H1 (cell line): ENCODE measurements at regions not wholly inside any gene's neighbourhood (a gene's known extent, or its start where the extent isn't known, plus 50 kb on each side); places are given as distances from the start of the nearest gene placed in this dataset.
A peak's percentile ranks its signal among the peaks of the same experiment; 100 is the strongest.

Experiments used
- CTCF ChIA-PET: fragments of 300-600 bp; sonication (Branson Sonifier 250); formaldehyde crosslinking; loops from one replicate; lab custom pipeline; 2021; ENCODE audit not compliant: partially characterized antibody; lab: Charles Lee
- POLR2A ChIA-PET: fragments of 300-600 bp; sonication (Branson Sonifier 250); formaldehyde crosslinking; loops from one replicate; lab custom pipeline; 2021; ENCODE audit warnings: inconsistent platforms; ENCODE audit not compliant: partially characterized antibody; lab: Charles Lee
- DNase-seq, 2 experiments: peaks; one replicate each; pipeline versions ENCODE4 v3.0.0 to v3.0.0-alpha.2; 2010 to 2022; ENCODE audit warnings: low spot score in 2 of 2, low read depth in 1 of 2, mixed read lengths in 1 of 2
- FAIRE-seq: peaks from 2 replicates; lab custom pipeline; 2011; peaks lifted over from hg19 to GRCh38; lab: Jason Lieb, UNC
- H2AFZ ChIP-seq: 2 replicates; pipeline ENCODE4 v1.8.1; 2012; ENCODE audit warnings: low read length, inconsistent platforms
- H2AK5ac ChIP-seq: 2 replicates; pipeline ENCODE4 v1.6.1; 2013; ENCODE audit warnings: low read depth, low read length
- H2BK120ac ChIP-seq: replicated peaks from 2 replicates; pipeline ENCODE3; 2013; ENCODE audit warnings: low read depth, low read length, inconsistent platforms
- H2BK12ac ChIP-seq: 2 replicates; pipeline ENCODE4 v1.6.1; 2013; ENCODE audit warnings: low read depth, low read length
- H2BK15ac ChIP-seq: 2 replicates; pipeline ENCODE4 v1.6.1; 2013; ENCODE audit warnings: low read length
- H2BK20ac ChIP-seq: 2 replicates; pipeline ENCODE4 v1.6.1; 2013; ENCODE audit warnings: low read length
- H2BK5ac ChIP-seq: 2 replicates; pipeline ENCODE4 v1.6.1; 2013; ENCODE audit warnings: low read depth, low read length
- H3K14ac ChIP-seq: 2 replicates; pipeline ENCODE4 v1.6.1; 2013; ENCODE audit warnings: inconsistent platforms; ENCODE audit not compliant: insufficient read length
- H3K18ac ChIP-seq: 2 replicates; pipeline ENCODE4 v1.6.1; 2013; ENCODE audit warnings: low read length; ENCODE audit errors: extremely low read depth
- H3K23ac ChIP-seq: 2 replicates; pipeline ENCODE4 v1.6.1; 2013; ENCODE audit warnings: inconsistent platforms; ENCODE audit not compliant: insufficient read length
- H3K23me2 ChIP-seq: 2 replicates; pipeline ENCODE4 v1.6.1; 2013; ENCODE audit warnings: low read depth, low read length
- H3K27ac ChIP-seq: 2 replicates; pipeline ENCODE4 v1.6.1; 2011; ENCODE audit warnings: low read depth, low read length, inconsistent platforms
- H3K27me3 ChIP-seq, 4 experiments: replicated peaks in 1 of 4; 1 replicate in 1 of 4; 2 replicates in 3 of 4; pipeline versions ENCODE4 v1.6.1 to v1.8.1; 2011 to 2013; ENCODE audit warnings: low read length in 3 of 4, mild to moderate bottlenecking in 3 of 4, inconsistent platforms in 2 of 4, mixed read lengths in 2 of 4, moderate library complexity in 1 of 4; ENCODE audit not compliant: control insufficient read depth in 3 of 4, insufficient read depth in 3 of 4; ENCODE audit errors: extremely low read depth in 1 of 4
- H3K36me3 ChIP-seq, 4 experiments: 2 replicates each; pipeline versions ENCODE4 v1.6.1 to v1.8.1; 2011 to 2013; ENCODE audit warnings: mild to moderate bottlenecking in 4 of 4, low read length in 3 of 4, moderate library complexity in 2 of 4, control low read depth in 1 of 4, inconsistent platforms in 1 of 4; ENCODE audit not compliant: insufficient read depth in 4 of 4, control insufficient read depth in 2 of 4
- H3K4ac ChIP-seq: replicated peaks from 2 replicates; pipeline ENCODE3; 2013; ENCODE audit warnings: low read length, low read depth, mixed read lengths, inconsistent platforms; ENCODE audit not compliant: insufficient read length
- H3K4me1 ChIP-seq, 4 experiments: replicated peaks in 1 of 4; 1 replicate in 1 of 4; 2 replicates in 3 of 4; pipeline versions ENCODE4 v1.6.1 to v1.8.1; 2011 to 2013; ENCODE audit warnings: low read length in 3 of 4, inconsistent platforms in 2 of 4, mixed read lengths in 1 of 4; ENCODE audit not compliant: insufficient read depth in 4 of 4, control insufficient read depth in 3 of 4
- H3K4me2 ChIP-seq, 2 experiments: 2 replicates each; pipeline versions ENCODE4 v1.6.1 to v1.8.1; 2011 to 2013; ENCODE audit warnings: low read depth in 2 of 2, low read length in 2 of 2, control low read depth in 1 of 2, inconsistent platforms in 1 of 2, mild to moderate bottlenecking in 1 of 2; ENCODE audit not compliant: insufficient read depth in 1 of 2
- H3K4me3 ChIP-seq, 4 experiments: fragments of 200-600, 300-600 bp in 1 of 4; sonication (generic), shearing (Covaris generic), sonication (Bioruptor Twin) in 1 of 4; 2 replicates each; pipeline versions ENCODE4 v1.5.1 to v1.8.1; 2011 to 2016; ENCODE audit warnings: low read length in 4 of 4, low read depth in 3 of 4, control low read depth in 2 of 4, inconsistent platforms in 2 of 4, mild to moderate bottlenecking in 2 of 4, mixed read lengths in 1 of 4, moderate library complexity in 1 of 4; ENCODE audit not compliant: insufficient read depth in 2 of 4; ENCODE audit errors: extremely low read depth in 1 of 4
- H3K56ac ChIP-seq: replicated peaks from 2 replicates; pipeline ENCODE3; 2013; ENCODE audit warnings: low read depth, mild to moderate bottlenecking, mixed read lengths, low read length, inconsistent platforms; ENCODE audit not compliant: insufficient read length
- H3K79me1 ChIP-seq: 2 replicates; pipeline ENCODE4 v1.6.1; 2013; ENCODE audit warnings: low read depth, low read length, control low read depth
- H3K79me2 ChIP-seq, 2 experiments: 2 replicates each; pipeline versions ENCODE4 v1.6.1 to v1.8.1; 2012 to 2013; ENCODE audit warnings: low read length in 2 of 2, mild to moderate bottlenecking in 2 of 2, inconsistent platforms in 1 of 2; ENCODE audit not compliant: insufficient read depth in 2 of 2, control insufficient read depth in 1 of 2
- H3K9ac ChIP-seq, 4 experiments: replicated peaks in 1 of 4; 1 replicate in 1 of 4; 2 replicates in 3 of 4; pipeline versions ENCODE4 v1.6.1 to v1.8.1; 2011 to 2013; ENCODE audit warnings: low read depth in 3 of 4, low read length in 3 of 4, control low read depth in 2 of 4, mild to moderate bottlenecking in 2 of 4, moderate library complexity in 2 of 4, inconsistent platforms in 1 of 4; ENCODE audit errors: extremely low read depth in 1 of 4
- H3K9me3 ChIP-seq, 2 experiments: 2 replicates each; pipeline versions ENCODE4 v1.6.1 to v1.8.1; 2012 to 2013; ENCODE audit warnings: mild to moderate bottlenecking in 2 of 2, moderate library complexity in 2 of 2, control low read depth in 1 of 2, inconsistent platforms in 1 of 2, low read depth in 1 of 2, low read length in 1 of 2, mixed read lengths in 1 of 2; ENCODE audit not compliant: insufficient read depth in 2 of 2
- H4K20me1 ChIP-seq, 2 experiments: replicated peaks in 1 of 2; 2 replicates each; pipeline versions ENCODE3 to v1.8.1; 2011 to 2013; ENCODE audit warnings: inconsistent platforms in 2 of 2, low read length in 2 of 2, mild to moderate bottlenecking in 1 of 2; ENCODE audit not compliant: insufficient read depth in 2 of 2, control insufficient read depth in 1 of 2
- H4K5ac ChIP-seq: 2 replicates; pipeline ENCODE4 v1.6.1; 2013; ENCODE audit warnings: low read length, low read depth, mixed read lengths, inconsistent platforms; ENCODE audit not compliant: insufficient read length
- H4K8ac ChIP-seq: 2 replicates; pipeline ENCODE4 v1.8.0; 2013; ENCODE audit warnings: mild to moderate bottlenecking, moderate library complexity, low read length, inconsistent platforms; ENCODE audit not compliant: insufficient read depth; ENCODE audit errors: extremely low read depth
- H4K91ac ChIP-seq: replicated peaks from 2 replicates; pipeline ENCODE3; 2013; ENCODE audit warnings: low read length, mixed read lengths, inconsistent platforms; ENCODE audit not compliant: insufficient read length
- BRCA1 ChIP-seq: IDR thresholded peaks from 2 replicates; pipeline ENCODE4 v1.6.1; 2012; ENCODE audit warnings: low read depth, low read length, improper control_type of control experiment
- CBX5 ChIP-seq: fragments of 300-800, 300-1000 bp; sonication (generic); IDR thresholded peaks from 2 replicates; pipeline ENCODE4 v1.7.1; 2016; ENCODE audit warnings: antibody characterized with exemption, low read length, low read depth
- CHD1 ChIP-seq: IDR thresholded peaks from 2 replicates; pipeline ENCODE4 v1.6.1; 2012; ENCODE audit warnings: low read depth, low read length, improper control_type of control experiment
- CTBP2 ChIP-seq: IDR thresholded peaks from 2 replicates; pipeline ENCODE4 v1.7.0; 2011; ENCODE audit warnings: borderline replicate concordance, mild to moderate bottlenecking, moderate library complexity, mixed read lengths, low read length; ENCODE audit not compliant: insufficient read depth, insufficient read length
- FOSL1 ChIP-seq: IDR thresholded peaks from 2 replicates; pipeline ENCODE4 v1.6.1; 2011; ENCODE audit warnings: mild to moderate bottlenecking, low read depth, low read length, moderate library complexity; ENCODE audit not compliant: insufficient read depth
- JUN ChIP-seq: IDR thresholded peaks from 2 replicates; pipeline ENCODE4 v1.6.1; 2011; ENCODE audit warnings: low read depth, mild to moderate bottlenecking, improper control_type of control experiment, low read length
- KDM4A ChIP-seq: IDR thresholded peaks from one replicate; pipeline ENCODE4 v1.7.1; 2012; ENCODE audit warnings: low read depth, mild to moderate bottlenecking, moderate library complexity, low read length, inconsistent platforms; ENCODE audit not compliant: severe bottlenecking
- SIN3A ChIP-seq, 2 experiments: IDR thresholded peaks in 1 of 2; conservative IDR thresholded peaks in 1 of 2; 2 replicates each; pipeline ENCODE4 v1.6.1; 2011 to 2012; ENCODE audit warnings: low read length in 2 of 2, improper control_type of control experiment in 1 of 2, low read depth in 1 of 2, mild to moderate bottlenecking in 1 of 2
- SIRT6 ChIP-seq: IDR thresholded peaks from one replicate; pipeline ENCODE4 v1.7.1; 2012; ENCODE audit warnings: low read length, inconsistent platforms
- SIX5 ChIP-seq: IDR thresholded peaks from 2 replicates; pipeline ENCODE4 v1.6.1; 2011; ENCODE audit warnings: mild to moderate bottlenecking, low read depth, low read length
- SP2 ChIP-seq: IDR thresholded peaks from 2 replicates; pipeline ENCODE4 v1.6.1; 2012; ENCODE audit warnings: mild to moderate bottlenecking, low read length, inconsistent platforms
- SUZ12 ChIP-seq: fragments of 200-600 bp; sonication (generic); IDR thresholded peaks from 2 replicates; pipeline ENCODE4 v1.6.1; 2012; ENCODE audit warnings: mild to moderate bottlenecking, inconsistent platforms, low read length, moderate library complexity, mixed read lengths
- YY1 ChIP-seq: IDR thresholded peaks from 2 replicates; pipeline ENCODE4 v1.6.1; 2011; ENCODE audit warnings: low read depth, mild to moderate bottlenecking, low read length
- WGBS, 2 experiments: shearing (Covaris generic) in 1 of 2; methylation state at CpG; one replicate each; pipeline versions ENCODE4 v1.1.6 to v1.1.7; 2013 to 2015; ENCODE audit warnings: low lambda C conversion rate in 2 of 2, mixed read lengths in 2 of 2, inconsistent platforms in 1 of 2, low coverage in 1 of 2, missing lambda C conversion rate in 1 of 2; ENCODE audit not compliant: insufficient replicate concordance in 2 of 2, insufficient coverage in 1 of 2, insufficient read length in 1 of 2; ENCODE audit errors: extremely low coverage in 1 of 2, missing lambda C conversion rate in 1 of 2; 5-methylcytosine and 5-hydroxymethylcytosine counted together
- TF ChIP-seq, protein P1 (sequence below): IDR thresholded peaks from 2 replicates; pipeline ENCODE4 v1.6.1; 2011; ENCODE audit warnings: low read length, improper control_type of control experiment

DNA sequence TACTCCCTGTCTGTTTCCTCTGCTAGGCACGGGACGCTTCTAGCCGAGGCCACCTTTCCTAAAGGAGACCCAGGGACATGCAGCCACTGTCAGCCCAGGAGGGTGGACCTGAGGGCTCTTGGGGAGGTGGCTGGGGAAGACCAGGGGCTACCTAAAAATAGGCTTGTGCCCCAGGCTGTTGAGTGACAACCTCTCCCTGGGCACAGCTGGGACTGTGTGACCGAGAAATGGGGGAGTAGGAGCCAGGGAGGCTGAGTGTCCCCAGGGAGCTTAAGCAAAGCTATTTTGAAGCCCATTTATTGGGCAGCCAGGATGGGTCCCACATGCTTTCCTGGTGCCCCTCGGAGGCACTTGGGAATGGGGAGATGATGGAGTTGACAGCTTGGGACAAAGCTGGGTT lies 63.8 kb downstream of the CALML3 start:
- Histone ChIP-seq H4K8ac (no peak overlapping the region), H3K36me3 (no peaks in the 10 kb centered on the region), H2AFZ (no peak overlapping the region), H2AK5ac (no peak overlapping the region), H3K23ac (no peak overlapping the region), H3K9me3 (no peaks in the 10 kb centered on the region), H4K91ac (no peak overlapping the region), H2BK120ac (no peak overlapping the region), H3K27ac (no peak overlapping the region), H2BK5ac (no peak overlapping the region), H3K4me2 (no peak overlapping the region), H2BK15ac (no peak overlapping the region), H4K5ac (no peak overlapping the region), H3K23me2 (0 out of 2 replicates have a peak, but pooled peaks cover 2% of the 10 kb centered on the region), H2BK12ac (0 out of 2 replicates have a peak overlapping the region, but pooled peaks have one; percentile 23), H2BK20ac (no peak overlapping the region), H3K79me2 (no peaks in the 10 kb centered on the region), H3K18ac (no peak overlapping the region; the same call in 1 of the 2 replicates), H4K20me1 (no peaks in the 10 kb centered on the region), H3K9ac (no peak overlapping the region), H3K27me3 (no peaks in the 10 kb centered on the region; a peak in 1 of 7 replicates), H3K4ac (no peak overlapping the region), H3K14ac (no peak overlapping the region), H3K56ac (no peak overlapping the region), H3K79me1 (no peaks in the 10 kb centered on the region), H3K4me3 (no peak overlapping the region), H3K4me1 (peaks cover 8 to 29% (median 19%) of the 10 kb centered on the region in 4 experiments)
- no peak for FAIRE-seq
- ChIA-PET CTCF (interaction anchor here (1.8 kb wide), 1 partner anchor 17 kb away, joined by 4 read pairs; no protein-coding TSS in a partner anchor), POLR2A (no interaction called here)
- WGBS, 2 experiments, result 86% methylated on average over 5 of the region's 5 CpGs; no CpG with 5 or more reads in 1 of the 2 experiments
- DNase-seq, result no peak
- TF ChIP-seq KDM4A (no peak), SIN3A (conservative IDR thresholded peaks at IDR 0.05 in 1 of 2, IDR thresholded peaks at IDR 0.05 in 1 of 2; ENCODE audit: low read depth in 1 of 2, low read length in 2 of 2) (no peak), SIRT6 (no peak), FOSL1 (no peak), JUN (no peak), SIX5 (no peak), YY1 (no peak), BRCA1 (no peak), SUZ12 (no peak), CBX5 (no peak), SP2 (no peak), CHD1 (no peak), CTBP2 (no peak)
- TF ChIP-seq, protein P1, sequence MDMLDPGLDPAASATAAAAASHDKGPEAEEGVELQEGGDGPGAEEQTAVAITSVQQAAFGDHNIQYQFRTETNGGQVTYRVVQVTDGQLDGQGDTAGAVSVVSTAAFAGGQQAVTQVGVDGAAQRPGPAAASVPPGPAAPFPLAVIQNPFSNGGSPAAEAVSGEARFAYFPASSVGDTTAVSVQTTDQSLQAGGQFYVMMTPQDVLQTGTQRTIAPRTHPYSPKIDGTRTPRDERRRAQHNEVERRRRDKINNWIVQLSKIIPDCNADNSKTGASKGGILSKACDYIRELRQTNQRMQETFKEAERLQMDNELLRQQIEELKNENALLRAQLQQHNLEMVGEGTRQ, result no peak
